T-helper 2 cell treated with Interferon-gamma antibody and Interleukin-4, amounts not matched to agents 5 μg/mL and 100 μg/mL, for 36 hours (primary cell): ENCODE measurements at regions not wholly inside any gene's neighbourhood (a gene's known extent, or its start where the extent isn't known, plus 50 kb on each side); places are given as distances from the start of the nearest gene placed in this dataset.
"Not testable (repeated sequence)": the region's sequence is repeated elsewhere in the genome, so short reads cannot be mapped to it uniquely, and the experiment has no call there.

Experiments
- DNase-seq: peaks from one replicate; pipeline ENCODE4 v3.0.0; 2021; ENCODE audit warnings: low spot score
- H3K27ac Mint-ChIP-seq: one replicate; pipeline ENCODE4 v1.8.0; 2021; ENCODE audit warnings: mild to moderate bottlenecking, mixed read lengths
- H3K27me3 Mint-ChIP-seq: one replicate; pipeline ENCODE4 v1.8.0; 2021; ENCODE audit warnings: low read depth, mixed read lengths
- H3K36me3 Mint-ChIP-seq: one replicate; pipeline ENCODE4 v1.8.0; 2021; ENCODE audit warnings: low read depth, mixed read lengths
- H3K4me1 Mint-ChIP-seq: one replicate; pipeline ENCODE4 v1.8.0; 2021; ENCODE audit warnings: low read depth, mixed read lengths
- H3K4me3 Mint-ChIP-seq: one replicate; pipeline ENCODE4 v1.8.0; 2022; ENCODE audit warnings: mild to moderate bottlenecking, moderate library complexity, mixed read lengths
- H3K9me3 Mint-ChIP-seq: one replicate; pipeline ENCODE4 v1.8.0; 2021; ENCODE audit warnings: mixed read lengths

DNA sequence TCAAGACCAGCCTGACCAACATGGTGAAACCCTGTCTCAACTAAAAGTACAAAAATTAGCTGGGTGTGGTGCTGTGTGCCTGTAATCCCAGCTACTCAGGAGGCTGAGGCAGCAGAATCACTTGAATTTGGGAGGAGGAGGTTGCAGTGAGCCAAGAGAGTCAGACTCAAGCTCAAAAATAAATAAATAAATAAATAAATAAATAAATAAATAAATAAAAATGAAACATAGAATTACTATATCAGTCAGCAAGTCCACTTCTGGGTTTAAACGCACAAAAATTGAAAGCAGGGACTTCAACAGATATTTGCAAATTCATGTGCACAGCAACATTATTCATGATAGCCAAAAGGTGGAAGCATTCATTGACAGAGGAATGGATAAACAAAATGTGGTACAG is 875.2 kb upstream of the ALG10B start:
- H3K27me3 Mint-ChIP-seq, H3K36me3 Mint-ChIP-seq, H3K4me1 Mint-ChIP-seq: not testable (repeated sequence)

DNA sequence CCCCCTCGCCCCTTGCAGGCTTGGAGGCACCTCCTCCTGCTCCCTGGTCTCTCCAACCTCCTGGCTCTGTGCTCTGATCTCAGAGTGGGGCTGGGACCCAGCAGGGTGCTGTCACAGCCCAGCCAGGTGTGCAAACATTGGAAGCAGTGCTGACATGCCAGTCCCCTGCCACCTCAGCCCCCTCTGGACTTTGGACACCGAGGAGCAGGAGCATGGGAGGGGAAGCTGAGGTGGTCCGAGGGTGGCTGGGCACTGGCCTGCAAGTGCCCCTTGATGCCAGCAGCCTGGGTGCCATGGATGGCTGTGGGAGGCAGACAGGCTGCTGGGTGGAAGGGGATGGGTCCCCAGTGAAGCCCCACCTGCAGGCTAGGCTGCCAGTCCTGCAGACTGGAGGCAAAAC is 860.9 kb upstream of the ALG10B start:
- not testable (repeated sequence) for H3K4me1 Mint-ChIP-seq, H3K4me3 Mint-ChIP-seq, H3K36me3 Mint-ChIP-seq, H3K27me3 Mint-ChIP-seq, DNase-seq, H3K27ac Mint-ChIP-seq
- H3K9me3 Mint-ChIP-seq: peaks cover 33% of the 10 kb centered on the region

More for the DNA sequence above, 875.2 kb upstream of the ALG10B start:
- DNase-seq, H3K27ac Mint-ChIP-seq, H3K4me3 Mint-ChIP-seq: not testable (repeated sequence)
- peaks cover 49% of the 10 kb centered on the region for H3K9me3 Mint-ChIP-seq

DNA sequence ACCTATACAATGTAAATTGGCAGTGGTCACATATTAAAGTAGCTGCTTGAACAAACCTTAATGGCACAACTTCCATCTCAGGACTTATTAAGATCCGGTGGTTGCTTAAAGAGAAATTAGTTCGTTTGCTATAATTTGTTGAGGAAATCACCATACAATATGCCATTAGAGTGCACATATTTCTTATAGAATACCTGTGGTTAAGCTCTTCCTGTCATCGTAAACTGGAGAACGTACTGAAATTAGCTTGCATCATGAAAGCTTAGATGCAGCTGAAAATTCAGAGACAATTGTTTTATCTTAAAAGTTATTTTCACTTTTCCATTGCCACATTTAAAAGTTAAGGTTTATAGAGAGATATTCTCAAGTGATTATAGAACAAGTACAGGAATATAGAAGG is 818.6 kb upstream of the ALG10B start:
- H3K36me3 Mint-ChIP-seq, H3K4me1 Mint-ChIP-seq, H3K4me3 Mint-ChIP-seq: not testable (repeated sequence)

DNA sequence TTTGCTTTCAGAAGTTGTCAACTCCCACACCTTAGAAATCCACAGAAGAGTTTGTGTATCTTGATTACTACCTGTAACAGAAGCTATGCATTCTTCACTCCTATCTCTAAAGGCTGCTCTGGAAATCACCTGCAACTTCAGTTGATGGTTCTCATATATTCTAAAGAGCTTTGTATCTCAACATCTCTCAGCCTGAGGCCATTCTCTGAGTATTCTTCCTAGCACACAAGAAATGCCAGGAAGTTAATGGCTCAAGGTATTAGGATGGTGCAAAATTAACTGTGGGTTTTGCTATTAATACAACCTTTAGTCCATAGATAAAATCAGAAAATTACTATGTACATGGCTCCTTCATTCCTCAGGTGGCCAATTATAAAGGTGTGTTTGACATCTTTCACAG is 806.3 kb upstream of the ALG10B start:
- peaks cover 28% of the 10 kb centered on the region for H3K9me3 Mint-ChIP-seq
- not testable (repeated sequence) for H3K27ac Mint-ChIP-seq, DNase-seq, H3K27me3 Mint-ChIP-seq, H3K4me3 Mint-ChIP-seq, H3K4me1 Mint-ChIP-seq, H3K36me3 Mint-ChIP-seq

More for the DNA sequence above, 818.6 kb upstream of the ALG10B start:
- not testable (repeated sequence) for DNase-seq, H3K27me3 Mint-ChIP-seq, H3K27ac Mint-ChIP-seq
- H3K9me3 Mint-ChIP-seq: peaks cover 28% of the 10 kb centered on the region

DNA sequence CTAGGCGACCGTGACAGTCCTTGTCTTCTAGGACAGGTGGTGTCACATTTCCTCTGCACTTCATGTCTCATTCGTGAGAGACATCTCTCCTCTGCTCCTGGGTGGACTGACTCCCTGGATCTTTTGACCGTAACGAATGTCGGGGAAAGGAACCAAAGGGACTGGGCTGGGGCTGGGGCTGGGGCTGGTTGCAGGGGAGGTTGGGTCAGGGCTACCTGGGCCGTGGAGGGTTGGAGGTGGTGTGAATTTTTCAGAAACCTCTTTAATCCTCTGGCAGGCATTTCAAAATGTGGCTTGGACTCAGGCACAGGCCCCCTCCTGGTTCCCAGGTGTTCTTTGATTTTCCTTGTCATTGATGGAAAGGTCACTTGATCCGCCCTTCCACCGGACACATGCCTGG is 776.0 kb upstream of the ALG10B start:
- H3K27me3 Mint-ChIP-seq, H3K36me3 Mint-ChIP-seq, DNase-seq, H3K4me1 Mint-ChIP-seq, H3K27ac Mint-ChIP-seq, H3K4me3 Mint-ChIP-seq: not testable (repeated sequence)
- H3K9me3 Mint-ChIP-seq: peaks cover 36% of the 10 kb centered on the region

DNA sequence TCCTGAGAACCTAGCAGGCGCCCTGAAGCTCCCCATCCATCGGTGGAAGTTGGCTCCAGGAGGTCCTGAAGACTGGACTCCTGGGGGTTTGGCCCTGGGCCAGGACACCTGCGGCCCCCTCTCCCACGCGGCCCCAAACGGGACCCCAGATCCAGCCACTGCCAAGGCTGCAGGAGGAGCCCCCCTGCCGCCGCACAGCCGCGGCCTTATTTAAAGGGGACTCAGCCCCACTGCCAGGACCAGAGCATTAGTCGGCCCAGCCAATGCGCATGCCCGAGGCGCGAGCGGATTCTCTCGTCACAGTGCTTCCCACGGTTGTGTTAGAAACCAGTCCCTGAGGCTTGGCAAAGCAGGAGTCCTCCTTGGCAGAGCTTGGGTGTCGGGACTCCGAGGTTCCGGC is 775.2 kb upstream of the ALG10B start:
- Mint-ChIP-seq H3K27ac (no peak overlapping the region), H3K36me3 (no peaks in the 10 kb centered on the region), H3K4me1 (no peaks in the 10 kb centered on the region), H3K9me3 (peaks cover 41% of the 10 kb centered on the region), H3K4me3 (no peak overlapping the region), H3K27me3 (no peaks in the 10 kb centered on the region)
- DNase-seq: no peak

DNA sequence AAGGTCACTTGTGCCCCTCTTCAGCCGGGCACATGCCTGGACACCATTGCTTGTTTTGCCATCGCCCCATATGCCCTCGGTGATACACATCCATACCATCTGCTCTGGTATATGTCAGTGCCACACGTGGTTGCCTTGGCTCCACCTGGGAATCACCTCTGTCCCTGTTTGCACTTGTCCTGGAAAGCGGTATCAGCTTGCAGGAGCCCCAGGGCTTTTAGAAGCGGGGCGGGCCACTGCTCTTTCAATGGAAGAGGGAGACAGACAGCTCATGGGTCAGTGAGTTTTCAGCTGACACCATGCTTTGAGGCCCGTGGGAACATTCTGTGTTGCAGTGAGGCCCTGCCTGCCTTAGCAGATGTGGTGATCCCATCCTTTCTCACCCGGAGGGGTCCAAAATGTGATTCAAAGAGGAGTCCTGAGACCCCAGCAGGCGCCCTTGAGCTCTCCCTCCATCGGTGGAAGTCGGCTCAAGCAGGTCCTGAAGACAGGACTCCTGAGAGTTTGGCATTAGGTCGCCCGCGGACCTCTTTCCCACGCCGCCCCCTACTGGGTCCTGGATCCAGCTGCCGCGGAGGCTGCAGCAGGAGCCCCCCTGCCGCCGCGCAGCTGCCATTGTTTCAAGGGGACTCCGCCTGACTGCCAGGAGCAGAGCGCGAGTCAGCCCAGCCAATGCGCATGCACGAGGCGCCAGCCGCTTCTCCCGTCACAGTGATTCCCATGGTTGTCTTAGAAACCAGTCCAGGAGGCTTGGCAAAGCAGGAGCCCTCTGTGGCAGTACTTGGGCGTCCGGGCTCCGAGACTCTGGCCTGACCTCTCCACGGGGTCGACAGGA is 773.2 kb upstream of the ALG10B start:
- Mint-ChIP-seq H3K27ac (no peak overlapping the region), H3K36me3 (no peaks in the 10 kb centered on the region), H3K4me1 (no peaks in the 10 kb centered on the region), H3K27me3 (no peaks in the 10 kb centered on the region), H3K9me3 (peaks cover 47% of the 10 kb centered on the region), H3K4me3 (no peak overlapping the region)
- no peak for DNase-seq

DNA sequence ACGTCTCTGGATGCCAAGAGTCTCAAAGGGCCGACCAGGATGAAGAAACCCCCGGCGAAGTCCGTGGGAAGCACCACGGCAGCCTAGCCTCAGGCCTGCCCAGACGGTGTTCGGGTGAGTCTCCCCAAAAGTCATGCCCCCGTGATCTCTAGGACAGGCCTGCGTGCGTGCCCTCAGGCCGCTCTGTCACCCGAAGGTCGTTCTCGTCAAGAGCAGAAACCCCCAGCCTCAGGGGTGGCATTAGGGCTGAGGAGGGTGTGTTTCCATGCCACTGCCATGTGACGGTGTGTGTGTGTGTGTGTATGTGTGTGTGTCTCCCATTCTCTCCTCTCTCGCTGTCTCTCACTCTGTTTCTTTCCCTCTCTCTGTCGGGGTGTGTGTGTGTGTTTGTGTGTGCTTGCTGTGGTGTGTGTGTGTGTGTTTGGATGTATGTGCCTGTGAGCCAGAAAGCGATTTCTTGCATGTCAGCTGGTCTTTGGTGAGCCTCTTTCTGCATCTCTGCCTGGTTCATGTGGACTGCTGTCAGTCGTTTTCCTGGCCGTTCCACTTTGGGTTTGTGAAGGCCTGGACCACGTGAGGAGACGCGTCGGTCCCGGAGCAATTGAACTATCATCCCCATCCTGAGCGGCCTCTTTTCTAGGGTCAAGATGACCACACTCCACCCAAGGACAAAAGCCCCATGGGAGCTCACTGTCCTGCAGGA is 772.5 kb upstream of the ALG10B start:
- Mint-ChIP-seq H3K27ac (no peak overlapping the region), H3K36me3 (no peaks in the 10 kb centered on the region), H3K9me3 (peaks cover 55% of the 10 kb centered on the region), H3K4me3 (no peak overlapping the region), H3K4me1 (no peaks in the 10 kb centered on the region), H3K27me3 (no peaks in the 10 kb centered on the region)
- no peak for DNase-seq

DNA sequence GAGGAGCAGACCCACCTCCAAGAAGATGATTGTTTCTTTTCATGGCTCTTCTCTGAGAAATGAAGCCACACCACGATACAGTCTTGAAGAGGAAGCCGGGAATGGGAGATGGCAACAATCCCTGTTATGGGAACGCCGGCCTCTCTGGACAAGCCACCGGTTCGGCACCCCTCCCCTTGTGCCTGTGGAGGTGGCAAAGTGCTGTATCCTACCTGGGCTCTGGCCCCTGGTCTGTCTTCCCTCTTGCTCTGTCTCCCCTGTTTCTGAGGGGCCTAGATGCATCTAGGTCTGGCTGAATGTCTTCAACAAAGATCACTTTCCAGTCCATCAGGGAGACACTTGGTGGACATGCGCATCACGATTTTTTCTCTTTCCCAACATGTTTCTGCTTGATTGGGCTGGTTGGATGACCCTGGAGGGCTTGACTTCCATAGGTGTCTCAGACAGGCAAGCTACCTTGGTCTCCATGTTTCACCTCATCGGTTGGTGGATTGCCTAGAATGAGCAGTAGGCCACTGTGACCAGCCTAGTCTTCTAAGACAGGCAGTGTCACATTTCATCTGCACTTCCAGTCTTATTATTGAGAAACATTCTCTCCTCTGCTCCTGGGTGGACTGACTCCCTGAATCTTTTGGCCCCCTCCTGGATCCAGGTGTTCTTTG is 771.8 kb upstream of the ALG10B start:
- H3K27ac Mint-ChIP-seq, H3K4me1 Mint-ChIP-seq, H3K4me3 Mint-ChIP-seq, DNase-seq, H3K27me3 Mint-ChIP-seq, H3K36me3 Mint-ChIP-seq: not testable (repeated sequence)
- H3K9me3 Mint-ChIP-seq: peaks cover 56% of the 10 kb centered on the region

DNA sequence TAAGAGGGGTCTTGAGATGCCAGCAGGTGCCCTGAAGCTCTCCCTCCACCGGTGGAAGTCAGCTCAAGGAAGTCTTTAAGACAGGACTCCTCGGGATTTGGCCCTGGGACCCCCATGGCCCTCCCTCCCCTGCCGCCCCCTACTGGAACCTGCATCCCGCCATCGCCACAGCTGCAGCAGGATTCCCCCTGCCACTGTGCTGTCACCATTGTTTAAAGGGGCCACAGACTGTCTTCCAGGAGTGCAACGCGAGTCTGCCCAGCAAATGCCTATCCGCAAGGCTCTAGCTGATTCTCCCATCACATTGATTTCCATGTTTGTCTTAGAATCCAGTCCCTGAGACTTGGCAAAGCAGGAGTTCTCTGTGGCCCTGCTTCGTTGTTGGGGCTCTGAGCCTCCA is 770.8 kb upstream of the ALG10B start:
- H3K4me1 Mint-ChIP-seq: no peaks in the 10 kb centered on the region
- DNase-seq: no peak
- no peaks in the 10 kb centered on the region for H3K27me3 Mint-ChIP-seq
- no peak overlapping the region for H3K27ac Mint-ChIP-seq
- H3K4me3 Mint-ChIP-seq: no peak overlapping the region
- H3K9me3 Mint-ChIP-seq: peaks cover 54% of the 10 kb centered on the region
- H3K36me3 Mint-ChIP-seq: peaks cover 2% of the 10 kb centered on the region

DNA sequence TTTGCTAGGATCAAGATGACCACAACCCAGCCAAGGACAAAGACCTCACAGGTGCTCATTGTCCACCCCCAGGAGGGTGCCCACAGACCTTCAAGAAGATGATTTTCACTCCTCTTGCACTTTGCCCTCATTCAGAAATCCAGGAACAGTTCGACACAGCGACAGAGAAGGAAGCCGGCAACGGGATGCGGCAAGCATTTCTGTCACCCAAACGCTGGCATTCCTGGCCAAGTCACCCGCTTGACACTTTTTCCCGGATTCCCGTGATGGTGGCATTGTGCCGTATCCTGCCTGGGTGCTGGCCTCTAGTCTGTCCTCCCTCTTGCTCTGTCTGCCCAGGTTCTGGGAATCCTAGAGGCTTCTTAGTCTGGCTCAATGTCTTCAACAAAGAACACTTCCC is 770.4 kb upstream of the ALG10B start:
- H3K4me1 Mint-ChIP-seq: no peaks in the 10 kb centered on the region
- peaks cover 54% of the 10 kb centered on the region for H3K9me3 Mint-ChIP-seq
- H3K36me3 Mint-ChIP-seq: peaks cover 2% of the 10 kb centered on the region
- no peak overlapping the region for H3K4me3 Mint-ChIP-seq
- DNase-seq: no peak
- H3K27me3 Mint-ChIP-seq: no peaks in the 10 kb centered on the region
- H3K27ac Mint-ChIP-seq: no peak overlapping the region

DNA sequence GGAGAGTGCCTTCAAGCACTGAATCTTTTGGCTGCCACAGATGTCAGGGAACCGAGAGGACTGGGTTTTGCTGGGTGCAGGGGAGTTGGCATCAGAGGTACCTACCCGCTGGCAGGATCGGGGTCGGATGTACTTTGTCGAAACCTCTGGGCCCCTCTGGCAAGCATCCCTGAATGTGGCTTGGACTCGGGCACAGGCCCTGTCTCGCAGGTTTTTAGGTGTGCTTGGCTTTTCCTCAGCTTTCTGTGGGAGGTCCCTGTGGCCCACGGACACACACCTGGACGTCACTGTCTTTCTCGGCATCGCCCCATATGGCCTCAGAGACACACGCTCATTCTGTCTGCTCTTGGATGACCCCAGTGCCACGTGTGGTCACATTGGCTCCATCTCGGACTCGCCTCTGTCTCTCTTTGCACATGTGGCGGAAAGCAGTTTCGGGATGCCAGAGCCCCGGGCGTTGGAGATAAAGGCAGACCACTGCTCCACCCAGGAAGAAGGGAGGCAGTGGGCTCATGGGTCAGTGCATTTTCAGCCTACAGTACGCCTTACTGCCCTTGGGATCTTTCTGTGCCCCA is 769.6 kb upstream of the ALG10B start:
- Mint-ChIP-seq H3K9me3 (peaks cover 54% of the 10 kb centered on the region), H3K4me1 (no peaks in the 10 kb centered on the region), H3K4me3 (no peak overlapping the region)

DNA sequence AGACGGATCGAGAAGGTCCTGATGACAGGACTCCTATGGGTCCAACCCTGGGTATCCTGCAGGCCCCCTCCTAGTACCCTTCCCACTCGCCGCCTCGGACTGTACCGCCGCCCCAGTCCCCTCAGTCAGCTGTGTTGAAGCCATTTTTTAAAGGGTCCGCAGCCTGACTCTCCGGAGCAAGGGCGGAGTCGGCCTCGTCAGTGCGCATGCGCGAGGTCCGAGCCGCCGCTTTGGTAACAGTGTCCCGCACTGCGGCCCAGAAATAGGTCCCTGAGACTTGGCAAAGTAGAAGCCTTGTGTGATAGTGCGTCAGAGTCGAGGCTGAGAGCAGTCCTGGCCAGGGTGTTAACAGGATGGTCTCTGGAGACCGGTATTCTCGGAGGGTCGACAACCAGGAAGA is 769.0 kb upstream of the ALG10B start:
- H3K4me1 Mint-ChIP-seq: no peaks in the 10 kb centered on the region
- DNase-seq: no peak
- H3K36me3 Mint-ChIP-seq: peaks cover 2% of the 10 kb centered on the region
- no peaks in the 10 kb centered on the region for H3K27me3 Mint-ChIP-seq
- peaks cover 50% of the 10 kb centered on the region for H3K9me3 Mint-ChIP-seq
- H3K27ac Mint-ChIP-seq: no peak overlapping the region
- no peak overlapping the region for H3K4me3 Mint-ChIP-seq

More for the DNA sequence above, 769.6 kb upstream of the ALG10B start:
- DNase-seq: no peak
- Mint-ChIP-seq H3K27me3 (no peaks in the 10 kb centered on the region), H3K27ac (no peak overlapping the region), H3K36me3 (peaks cover 2% of the 10 kb centered on the region)

DNA sequence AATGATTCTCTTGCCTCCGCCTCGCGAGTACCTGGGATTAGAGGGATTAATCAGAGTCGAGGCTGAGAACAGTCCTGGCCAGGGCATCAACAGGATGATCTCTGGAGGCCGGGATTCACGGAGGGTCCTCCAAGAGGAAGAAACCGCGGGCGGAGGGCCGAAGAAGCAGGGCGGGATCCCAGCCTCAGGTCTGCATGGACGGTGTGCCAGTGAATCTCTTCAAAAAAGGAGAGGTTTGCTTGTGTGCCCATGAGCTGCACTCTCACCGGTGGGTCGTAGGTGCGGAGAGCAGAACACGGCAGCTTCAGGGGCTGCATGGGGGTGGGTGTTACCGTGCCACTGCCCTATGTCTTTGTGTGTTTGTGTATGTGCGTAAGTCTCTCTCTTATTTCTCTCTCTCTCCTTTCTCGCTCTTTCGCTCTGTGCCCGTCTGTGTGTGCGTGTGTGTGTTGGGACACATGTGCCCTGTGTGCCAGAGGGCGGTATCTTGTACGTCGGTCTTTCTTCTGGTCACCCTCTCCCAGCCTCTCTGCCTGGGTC is 768.2 kb upstream of the ALG10B start:
- H3K27me3 Mint-ChIP-seq: no peaks in the 10 kb centered on the region
- H3K4me3 Mint-ChIP-seq: no peak overlapping the region
- peaks cover 52% of the 10 kb centered on the region for H3K9me3 Mint-ChIP-seq
- H3K4me1 Mint-ChIP-seq: no peaks in the 10 kb centered on the region
- H3K27ac Mint-ChIP-seq: no peak overlapping the region
- no peak for DNase-seq
- peaks cover 2% of the 10 kb centered on the region for H3K36me3 Mint-ChIP-seq
